Karpas-422 (cell line): ENCODE measurements at regions not wholly inside any gene's neighbourhood (a gene's known extent, or its start where the extent isn't known, plus 50 kb on each side); places are given as distances from the start of the nearest gene placed in this dataset.

Experiments used
- DNase-seq: peaks from one replicate; pipeline ENCODE4 v3.0.0-alpha.2; 2015
- H2AFZ ChIP-seq: fragments of 200-600 bp; sonication (generic); 2 replicates; pipeline ENCODE4 v1.6.1; 2014; ENCODE audit warnings: antibody characterized with exemption, low read length, mixed read lengths
- H3K27ac ChIP-seq: fragments of 200-600 bp; sonication (generic); 2 replicates; pipeline ENCODE4 v1.5.1; 2014; ENCODE audit warnings: mild to moderate bottlenecking, low read length, moderate library complexity
- H3K27me3 ChIP-seq: fragments of 200-600 bp; sonication (generic); 2 replicates; pipeline ENCODE4 v1.6.1; 2014; ENCODE audit warnings: low read length, mixed read lengths
- H3K36me3 ChIP-seq: fragments of 200-600 bp; sonication (generic); 2 replicates; pipeline ENCODE4 v1.6.1; 2014; ENCODE audit warnings: low read length, mixed read lengths; ENCODE audit not compliant: insufficient read depth
- H3K4me1 ChIP-seq: fragments of 200-600 bp; sonication (generic); 2 replicates; pipeline ENCODE4 v1.6.1; 2014; ENCODE audit warnings: mild to moderate bottlenecking, low read length, mixed read lengths
- H3K4me2 ChIP-seq: fragments of 200-600 bp; sonication (generic); 2 replicates; pipeline ENCODE4 v1.6.1; 2014; ENCODE audit warnings: low read length, low read depth, mild to moderate bottlenecking; ENCODE audit not compliant: poor library complexity, severe bottlenecking
- H3K4me3 ChIP-seq: fragments of 200-600 bp; sonication (generic); 2 replicates; pipeline ENCODE4 v1.5.1; 2014; ENCODE audit warnings: mild to moderate bottlenecking, antibody characterized with exemption, low read length, mixed read lengths
- H3K79me2 ChIP-seq: fragments of 200-600 bp; sonication (generic); 2 replicates; pipeline ENCODE4 v1.6.1; 2014; ENCODE audit warnings: mild to moderate bottlenecking, low read length, mixed read lengths
- H3K9ac ChIP-seq: fragments of 200-600 bp; sonication (generic); 2 replicates; pipeline ENCODE4 v1.6.0; 2014; ENCODE audit warnings: low read length
- H3K9me2 ChIP-seq: fragments of 200-600 bp; sonication (generic), shearing (Covaris generic); replicated peaks from 2 replicates; pipeline ENCODE4 v1.6.0; 2014; ENCODE audit warnings: mild to moderate bottlenecking, low read length, moderate library complexity; ENCODE audit not compliant: insufficient read depth
- H3K9me3 ChIP-seq: fragments of 300-700, 200-600 bp; sonication (generic); 2 replicates; pipeline ENCODE4 v1.6.1; 2014; ENCODE audit warnings: low read length, mixed read lengths
- H4K20me1 ChIP-seq: fragments of 200-600 bp; sonication (generic); 2 replicates; pipeline ENCODE4 v1.6.1; 2014; ENCODE audit warnings: mild to moderate bottlenecking, antibody characterized with exemption, low read length, low read depth; ENCODE audit not compliant: insufficient read depth

DNA sequence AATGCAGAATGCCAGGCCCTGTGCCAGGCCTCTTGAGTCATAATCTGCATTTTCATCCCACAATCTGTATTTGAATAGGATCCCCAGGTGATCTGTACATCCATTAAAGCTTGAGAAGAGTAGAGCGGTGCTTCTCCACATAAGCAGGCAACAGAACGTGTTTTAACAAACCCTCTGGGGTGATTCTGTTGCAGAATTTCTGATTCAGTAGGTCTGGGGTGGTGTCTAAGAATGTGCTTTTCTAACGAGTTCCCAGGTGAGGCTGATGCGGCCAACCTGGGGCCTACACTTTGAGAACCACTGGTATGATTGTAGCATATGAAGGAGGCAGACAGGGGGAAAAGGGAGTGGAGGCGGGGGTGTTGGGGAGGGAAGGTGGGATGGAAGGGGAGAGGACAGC is 78.4 kb upstream of the POU3F1 start:
- no peaks in the 10 kb centered on the region for H3K9me3 ChIP-seq
- H3K4me3 ChIP-seq: no peak overlapping the region
- no peaks in the 10 kb centered on the region for H4K20me1 ChIP-seq
- H2AFZ ChIP-seq: no peak overlapping the region
- H3K27me3 ChIP-seq: no peaks in the 10 kb centered on the region
- H3K9me2 ChIP-seq: no peaks in the 10 kb centered on the region
- no peaks in the 10 kb centered on the region for H3K79me2 ChIP-seq
- H3K9ac ChIP-seq: no peak overlapping the region
- no peak overlapping the region for H3K27ac ChIP-seq
- peaks cover 9% of the 10 kb centered on the region for H3K4me1 ChIP-seq
- no peak for DNase-seq
- no peak overlapping the region for H3K4me2 ChIP-seq
- H3K36me3 ChIP-seq: no peaks in the 10 kb centered on the region

DNA sequence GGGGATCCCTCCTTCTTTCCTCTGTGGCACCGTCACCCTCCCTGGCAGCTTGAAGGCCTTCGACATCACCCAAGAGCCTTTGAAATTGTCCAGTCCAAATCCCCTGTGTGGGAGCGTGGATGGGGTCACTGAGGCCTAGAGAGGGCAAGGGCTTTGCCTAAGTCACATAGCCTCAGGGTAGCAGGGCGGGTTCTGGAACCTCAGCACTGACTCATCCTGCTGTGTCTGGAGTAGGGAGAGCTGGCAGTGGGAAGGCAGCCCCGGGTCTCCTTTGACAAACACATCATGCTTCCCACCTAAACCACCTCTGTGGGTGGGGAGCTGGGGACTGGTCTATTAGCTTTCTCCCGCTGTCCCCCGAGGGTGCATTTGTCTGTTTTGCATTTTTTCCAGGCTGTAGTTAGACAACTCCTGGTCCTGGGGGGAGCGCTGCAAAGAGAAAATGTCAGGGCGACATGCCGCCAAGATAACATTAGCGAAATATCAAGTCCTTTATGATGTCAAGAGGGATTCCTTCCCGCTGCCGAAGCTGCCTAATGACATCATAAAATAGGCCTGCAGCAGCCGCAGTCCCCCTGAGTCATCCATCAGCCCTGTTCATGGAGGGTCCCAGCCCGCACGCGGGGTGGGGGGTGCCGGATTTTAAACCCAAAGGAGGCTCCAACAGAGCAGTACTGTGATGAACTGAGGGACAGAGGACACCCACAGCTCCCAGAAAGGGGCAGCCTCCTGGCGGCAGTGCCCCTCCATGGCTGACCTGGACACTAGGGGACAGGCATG is 77.0 kb upstream of the POU3F1 start:
- Histone ChIP-seq H2AFZ (no peak overlapping the region), H3K36me3 (no peaks in the 10 kb centered on the region), H3K9me2 (no peaks in the 10 kb centered on the region), H3K9ac (no peak overlapping the region), H3K79me2 (no peaks in the 10 kb centered on the region), H3K4me1 (peaks cover 6% of the 10 kb centered on the region), H4K20me1 (no peaks in the 10 kb centered on the region), H3K27ac (no peak overlapping the region), H3K4me2 (no peak overlapping the region), H3K27me3 (no peaks in the 10 kb centered on the region), H3K4me3 (no peak overlapping the region), H3K9me3 (no peaks in the 10 kb centered on the region)
- DNase-seq: no peak

DNA sequence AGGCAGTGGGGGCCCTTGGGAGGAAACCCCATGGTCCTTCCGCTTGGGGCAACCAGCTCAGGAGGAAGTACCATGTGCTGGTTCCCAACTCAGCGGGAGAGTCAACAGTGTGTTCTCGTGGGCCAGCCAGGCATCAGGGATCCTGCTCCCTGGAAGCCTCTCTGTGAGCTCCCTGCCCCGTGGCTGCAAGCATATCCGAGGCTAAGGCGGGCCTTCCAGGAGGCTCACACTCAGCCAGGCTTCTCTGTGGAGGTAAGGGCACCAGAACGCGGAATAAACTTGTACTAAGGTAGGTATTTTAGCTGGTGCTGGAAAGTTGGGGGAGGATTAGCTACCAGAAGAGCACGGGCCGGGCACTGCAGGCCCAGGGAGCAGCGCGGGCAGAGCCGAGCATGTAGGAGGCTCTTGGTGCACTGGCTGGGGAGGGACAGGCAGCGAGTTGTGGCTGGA is 74.7 kb upstream of the POU3F1 start:
- no peak overlapping the region for H3K4me3 ChIP-seq
- no peaks in the 10 kb centered on the region for H3K36me3 ChIP-seq
- no peaks in the 10 kb centered on the region for H4K20me1 ChIP-seq
- no peak overlapping the region for H3K27ac ChIP-seq
- no peaks in the 10 kb centered on the region for H3K9me2 ChIP-seq
- no peak overlapping the region for H2AFZ ChIP-seq
- no peaks in the 10 kb centered on the region for H3K9me3 ChIP-seq
- H3K27me3 ChIP-seq: no peaks in the 10 kb centered on the region
- no peak for DNase-seq
- no peak overlapping the region for H3K4me2 ChIP-seq
- no peaks in the 10 kb centered on the region for H3K79me2 ChIP-seq
- H3K4me1 ChIP-seq: no peaks in the 10 kb centered on the region
- H3K9ac ChIP-seq: no peak overlapping the region

DNA sequence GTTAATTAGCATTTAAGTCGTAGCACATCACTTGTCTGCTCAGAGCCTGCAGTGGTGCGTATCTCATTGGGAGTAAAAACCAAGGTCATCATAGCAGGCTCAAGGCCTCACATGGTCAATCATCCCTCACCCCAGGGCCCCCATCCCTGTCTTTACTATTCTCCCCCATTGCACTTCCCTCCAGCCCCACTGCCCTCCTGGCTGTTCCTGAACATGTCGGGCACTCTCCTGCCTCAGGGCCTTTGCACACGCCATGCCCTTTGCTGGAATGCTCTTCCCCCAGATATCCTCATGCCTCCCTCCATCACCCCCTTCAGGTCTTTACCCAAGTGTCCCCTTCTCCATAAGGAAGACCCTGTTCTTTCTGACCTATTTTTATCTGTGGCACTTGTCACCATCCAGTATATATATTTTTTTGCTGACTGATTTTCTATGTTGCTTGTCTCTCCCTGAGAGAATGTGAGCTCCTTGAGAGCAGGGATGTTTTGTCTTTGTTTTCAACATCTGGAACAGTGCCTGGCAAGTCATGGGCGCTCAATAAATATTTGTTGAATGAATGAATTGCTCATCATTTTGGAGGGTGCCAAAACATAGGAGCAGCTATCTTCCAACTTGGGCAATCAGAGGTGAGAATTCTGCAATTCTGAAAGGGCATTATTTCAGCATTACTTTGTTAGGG is 74.1 kb upstream of the POU3F1 start:
- no peak overlapping the region for H3K27ac ChIP-seq
- no peaks in the 10 kb centered on the region for H3K36me3 ChIP-seq
- H3K4me3 ChIP-seq: no peak overlapping the region
- H3K9me3 ChIP-seq: no peaks in the 10 kb centered on the region
- H3K4me1 ChIP-seq: no peaks in the 10 kb centered on the region
- no peaks in the 10 kb centered on the region for H3K79me2 ChIP-seq
- no peaks in the 10 kb centered on the region for H3K27me3 ChIP-seq
- H4K20me1 ChIP-seq: no peaks in the 10 kb centered on the region
- H3K9me2 ChIP-seq: no peaks in the 10 kb centered on the region
- H2AFZ ChIP-seq: no peak overlapping the region
- no peak overlapping the region for H3K9ac ChIP-seq
- no peak for DNase-seq
- no peak overlapping the region for H3K4me2 ChIP-seq

DNA sequence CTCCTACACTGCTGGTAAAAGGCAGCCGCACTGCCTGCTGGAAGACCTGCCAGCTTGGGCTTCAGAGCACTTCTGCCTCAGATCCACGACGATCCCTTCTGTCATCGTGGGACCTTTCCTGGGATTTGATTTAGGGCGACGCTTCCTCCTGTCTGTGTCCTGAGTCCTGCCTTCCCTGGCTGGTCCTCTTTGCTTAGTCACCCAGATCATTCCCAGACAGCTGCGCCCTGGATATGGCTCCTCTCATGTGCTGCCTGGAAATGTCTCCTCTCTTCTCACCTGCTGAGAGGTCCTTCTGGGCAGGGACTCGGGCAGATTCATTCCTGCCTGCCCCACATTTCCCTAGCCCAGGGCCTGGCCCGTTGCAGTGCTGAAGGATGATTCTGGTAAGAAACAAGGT is 72.4 kb upstream of the POU3F1 start:
- Histone ChIP-seq H3K27me3 (no peaks in the 10 kb centered on the region), H3K4me1 (peaks cover 9% of the 10 kb centered on the region), H2AFZ (no peak overlapping the region), H3K4me2 (no peak overlapping the region), H3K79me2 (no peaks in the 10 kb centered on the region), H3K9me2 (no peaks in the 10 kb centered on the region), H3K36me3 (no peaks in the 10 kb centered on the region), H3K9me3 (no peaks in the 10 kb centered on the region), H3K9ac (no peak overlapping the region), H3K27ac (no peak overlapping the region), H3K4me3 (no peak overlapping the region), H4K20me1 (no peaks in the 10 kb centered on the region)
- DNase-seq: no peak

DNA sequence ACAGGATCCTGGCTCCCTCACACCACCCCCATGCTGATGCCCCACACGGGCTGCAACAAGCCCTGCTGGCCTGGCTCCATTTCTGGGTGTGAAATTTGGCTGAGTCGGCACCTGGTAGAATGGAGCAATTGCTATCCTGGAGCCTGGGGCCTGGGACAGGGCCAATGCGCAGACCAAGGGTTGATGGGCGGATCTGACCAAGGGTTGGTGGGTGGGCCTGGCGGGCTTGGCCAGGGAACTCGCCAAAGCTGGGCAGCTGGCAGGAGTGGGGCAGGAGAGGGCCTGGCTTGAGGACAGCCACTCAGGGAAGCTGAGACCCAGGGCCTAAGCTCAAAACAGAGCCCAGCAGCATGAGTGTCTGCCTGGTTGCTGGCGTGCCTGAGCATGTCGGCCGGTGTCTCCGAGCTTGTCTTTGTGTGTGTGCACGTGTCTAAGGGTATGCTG is 70.9 kb upstream of the POU3F1 start:
- Histone ChIP-seq H3K36me3 (no peaks in the 10 kb centered on the region), H3K9me3 (no peaks in the 10 kb centered on the region), H3K27me3 (no peaks in the 10 kb centered on the region), H4K20me1 (no peaks in the 10 kb centered on the region), H3K4me1 (peaks cover 9% of the 10 kb centered on the region), H3K4me2 (no peak overlapping the region), H3K4me3 (no peak overlapping the region), H3K79me2 (no peaks in the 10 kb centered on the region), H3K27ac (no peak overlapping the region), H2AFZ (no peak overlapping the region), H3K9me2 (no peaks in the 10 kb centered on the region), H3K9ac (no peak overlapping the region)
- no peak for DNase-seq

DNA sequence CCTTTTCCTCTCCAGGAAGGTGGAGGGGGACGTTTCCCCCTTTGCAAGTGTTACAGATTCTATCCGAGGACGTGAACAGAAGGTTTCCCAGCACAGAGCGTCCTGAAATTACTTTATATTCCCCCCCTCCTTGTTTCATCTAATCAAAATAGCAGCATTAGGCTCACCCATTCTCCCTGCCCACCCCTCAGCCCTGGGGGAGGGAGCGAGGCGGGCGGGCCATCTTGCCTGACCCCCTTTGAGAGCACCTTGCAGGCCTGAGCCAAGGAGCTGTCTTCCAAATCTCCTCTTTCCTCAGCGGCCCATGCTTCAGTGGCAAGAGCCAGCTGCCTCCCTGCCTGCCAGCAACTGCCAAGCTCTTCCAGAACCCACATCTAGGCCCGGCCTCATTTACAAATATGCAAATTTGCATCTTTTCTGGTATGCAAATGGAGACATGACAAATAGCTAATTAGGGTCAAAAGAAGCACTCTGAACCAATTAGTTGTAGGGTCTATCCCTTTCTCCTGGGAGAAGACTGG is 69.1 kb upstream of the POU3F1 start:
- Histone ChIP-seq H3K27ac (no peak overlapping the region), H3K9ac (no peak overlapping the region), H3K4me2 (no peak overlapping the region), H3K9me3 (no peaks in the 10 kb centered on the region), H3K36me3 (no peaks in the 10 kb centered on the region), H3K27me3 (no peaks in the 10 kb centered on the region), H4K20me1 (no peaks in the 10 kb centered on the region), H3K4me1 (peaks cover 9% of the 10 kb centered on the region), H3K4me3 (no peak overlapping the region), H3K9me2 (no peaks in the 10 kb centered on the region), H3K79me2 (no peaks in the 10 kb centered on the region), H2AFZ (no peak overlapping the region)
- no peak for DNase-seq

DNA sequence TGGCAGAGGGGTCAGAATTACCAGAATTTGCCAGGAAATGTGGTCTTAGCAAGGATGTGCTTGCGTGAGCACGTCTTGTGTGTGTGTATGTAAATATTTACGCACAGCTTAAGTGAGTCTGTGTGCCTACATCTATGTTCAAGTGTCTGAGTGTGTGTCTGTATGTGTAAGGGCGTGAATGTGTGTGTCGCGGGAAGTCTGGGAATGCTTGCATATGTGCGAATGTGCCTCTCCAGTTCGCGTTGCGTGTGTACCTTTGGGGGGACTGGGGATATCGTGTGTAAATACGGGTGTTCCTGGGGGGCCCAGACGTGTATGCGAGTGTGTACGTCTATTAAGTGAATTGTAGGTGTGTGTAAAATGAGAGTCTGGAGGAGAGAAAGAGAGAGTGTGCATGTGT is 68.6 kb upstream of the POU3F1 start:
- Histone ChIP-seq H3K27me3 (no peaks in the 10 kb centered on the region), H3K79me2 (no peaks in the 10 kb centered on the region), H3K4me2 (no peak overlapping the region), H3K36me3 (no peaks in the 10 kb centered on the region), H3K4me1 (peaks cover 9% of the 10 kb centered on the region), H4K20me1 (no peaks in the 10 kb centered on the region), H3K9me3 (no peaks in the 10 kb centered on the region), H3K9me2 (no peaks in the 10 kb centered on the region), H3K9ac (no peak overlapping the region), H2AFZ (no peak overlapping the region), H3K27ac (no peak overlapping the region), H3K4me3 (no peak overlapping the region)
- no peak for DNase-seq
